ENCODE measurements at regions not wholly inside any gene's neighbourhood (a gene's known extent, or its start where the extent isn't known, plus 50 kb on each side); places are given as distances from the start of the nearest gene placed in this dataset.
"Not testable (repeated sequence)": the region's sequence is repeated elsewhere in the genome, so short reads cannot be mapped to it uniquely, and the experiment has no call there.

- DNase-seq = no peak
These were observed 62.3 kb upstream of the PAGE3 start for GRCh38 chrX:55326985-55327384.

GRCh38 chrX:55335296-55335695 is 70.6 kb upstream of the PAGE3 start:
- DNase-seq = no peak

GRCh38 chrX:55336176-55336575 is 71.5 kb upstream of the PAGE3 start:
- DNase-seq = no peak

- DNase-seq = no peak
These were observed 76.2 kb upstream of the PAGE3 start for GRCh38 chrX:55340896-55341433.

GRCh38 chrX:55342533-55343501 is 78.1 kb upstream of the PAGE3 start:
- DNase-seq = peak; percentile 9

GRCh38 chrX:55356609-55357008 is 91.9 kb upstream of the PAGE3 start:
- no peak for DNase-seq

GRCh38 chrX:55357236-55357635 is 92.5 kb upstream of the PAGE3 start:
- no peak for DNase-seq

GRCh38 chrX:55379396-55379795 is 72.5 kb upstream of the MAGEH1 start:
- no peak for DNase-seq

GRCh38 chrX:55389376-55389775 is 62.6 kb upstream of the MAGEH1 start:
- DNase-seq = no peak

GRCh38 chrX:55396836-55397235 is 55.1 kb upstream of the MAGEH1 start:
- DNase-seq = not testable (repeated sequence)
